ENCODE measurements at regions not wholly inside any gene's neighbourhood (a gene's known extent, or its start where the extent isn't known, plus 50 kb on each side); places are given as distances from the start of the nearest gene placed in this dataset.

GRCh38 chrX:10387011-10387410 is 230.2 kb downstream of the CLCN4 start:
- TF ChIP-seq CTCF (conservative IDR thresholded peaks at IDR 0.05), result no peak
- H3K27ac ChIP-seq, result no peak overlapping the region

GRCh38 chrX:10390187-10390586 is 230.2 kb downstream of the MID1 start:
- H3K27ac ChIP-seq, result no peak overlapping the region
- TF ChIP-seq CTCF (conservative IDR thresholded peaks at IDR 0.05), result no peak

- H3K27ac ChIP-seq, result no peak overlapping the region
- no peak for TF ChIP-seq CTCF (conservative IDR thresholded peaks at IDR 0.05)
Measured at GRCh38 chrX:10393241-10393640, 227.1 kb downstream of the MID1 start.

GRCh38 chrX:10393899-10394298 is 226.5 kb downstream of the MID1 start:
- no peak overlapping the region for H3K27ac ChIP-seq
- TF ChIP-seq CTCF (conservative IDR thresholded peaks at IDR 0.05), result no peak

GRCh38 chrX:10395179-10395578 is 225.2 kb downstream of the MID1 start:
- no peak overlapping the region for H3K27ac ChIP-seq
- no peak for TF ChIP-seq CTCF (conservative IDR thresholded peaks at IDR 0.05)

All from VCaP (cell line).